ENCODE measurements at regions not wholly inside any gene's neighbourhood (a gene's known extent, or its start where the extent isn't known, plus 50 kb on each side); places are given as distances from the start of the nearest gene placed in this dataset.

- Histone ChIP-seq H3K4me2 (ENCODE audit: low read length) (no peak overlapping the region), H3K9me2 (replicated peaks; ENCODE audit: control insufficient read depth, low read length) (no peaks in the 10 kb centered on the region), H3F3A (ENCODE audit: control insufficient read depth, insufficient read depth) (no peaks in the 10 kb centered on the region), H3K9me3 (ENCODE audit: control insufficient read depth, insufficient read depth, low read length) (no peaks in the 10 kb centered on the region), H3K4me3 (ENCODE audit: low read length) (no peak overlapping the region), H4K20me1 (ENCODE audit: control insufficient read depth, insufficient read depth, low read depth, low read length) (no peaks in the 10 kb centered on the region), H3K4me1 (ENCODE audit: control insufficient read depth, low read length) (no peaks in the 10 kb centered on the region), H3K27me3 (ENCODE audit: control insufficient read depth, low read length) (no peaks in the 10 kb centered on the region), H3K36me3 (ENCODE audit: control insufficient read depth, low read length) (no peaks in the 10 kb centered on the region), H3K27ac (ENCODE audit: low read depth, low read length) (no peak overlapping the region), H3K79me2 (ENCODE audit: control insufficient read depth, low read length) (no peaks in the 10 kb centered on the region)
- TF ChIP-seq CTCF (IDR thresholded peaks at IDR 0.05; ENCODE audit: low read depth, low read length, poor library complexity, severe bottlenecking) (no peak), EZH2phosphoT487 (IDR thresholded peaks at IDR 0.05; ENCODE audit: borderline replicate concordance, low read length) (no peak)
Observed at GRCh38 chr13:85501616-85502015, 297.6 kb downstream of the SLITRK6 start.

GRCh38 chr13:85500696-85501256 is 298.4 kb downstream of the SLITRK6 start:
- no peak overlapping the region for H3K4me3 ChIP-seq (ENCODE audit: low read length)
- no peaks in the 10 kb centered on the region for H3K79me2 ChIP-seq (ENCODE audit: control insufficient read depth, low read length)
- H3K4me2 ChIP-seq (ENCODE audit: low read length) = no peak overlapping the region
- no peaks in the 10 kb centered on the region for H3F3A ChIP-seq (ENCODE audit: control insufficient read depth, insufficient read depth)
- H3K9me2 ChIP-seq (replicated peaks; ENCODE audit: control insufficient read depth, low read length) = no peaks in the 10 kb centered on the region
- H4K20me1 ChIP-seq (ENCODE audit: control insufficient read depth, insufficient read depth, low read depth, low read length) = no peaks in the 10 kb centered on the region
- no peak overlapping the region for H3K27ac ChIP-seq (ENCODE audit: low read depth, low read length)
- no peaks in the 10 kb centered on the region for H3K36me3 ChIP-seq (ENCODE audit: control insufficient read depth, low read length)
- no peaks in the 10 kb centered on the region for H3K9me3 ChIP-seq (ENCODE audit: control insufficient read depth, insufficient read depth, low read length)
- no peak for TF ChIP-seq CTCF (IDR thresholded peaks at IDR 0.05; ENCODE audit: low read depth, low read length, poor library complexity, severe bottlenecking)
- no peak for TF ChIP-seq EZH2phosphoT487 (IDR thresholded peaks at IDR 0.05; ENCODE audit: borderline replicate concordance, low read length)
- no peaks in the 10 kb centered on the region for H3K27me3 ChIP-seq (ENCODE audit: control insufficient read depth, low read length)
- no peaks in the 10 kb centered on the region for H3K4me1 ChIP-seq (ENCODE audit: control insufficient read depth, low read length)

GRCh38 chr13:85498774-85499173 is 300.4 kb downstream of the SLITRK6 start:
- Histone ChIP-seq H3K4me1 (ENCODE audit: control insufficient read depth, low read length) (no peaks in the 10 kb centered on the region), H3F3A (ENCODE audit: control insufficient read depth, insufficient read depth) (no peaks in the 10 kb centered on the region), H3K36me3 (ENCODE audit: control insufficient read depth, low read length) (no peaks in the 10 kb centered on the region), H3K79me2 (ENCODE audit: control insufficient read depth, low read length) (no peaks in the 10 kb centered on the region), H3K9me2 (replicated peaks; ENCODE audit: control insufficient read depth, low read length) (no peaks in the 10 kb centered on the region), H4K20me1 (ENCODE audit: control insufficient read depth, insufficient read depth, low read depth, low read length) (no peaks in the 10 kb centered on the region), H3K4me3 (ENCODE audit: low read length) (no peak overlapping the region), H3K27me3 (ENCODE audit: control insufficient read depth, low read length) (no peaks in the 10 kb centered on the region), H3K4me2 (ENCODE audit: low read length) (no peak overlapping the region), H3K9me3 (ENCODE audit: control insufficient read depth, insufficient read depth, low read length) (no peaks in the 10 kb centered on the region), H3K27ac (ENCODE audit: low read depth, low read length) (no peak overlapping the region)
- no peak for TF ChIP-seq CTCF (IDR thresholded peaks at IDR 0.05; ENCODE audit: low read depth, low read length, poor library complexity, severe bottlenecking)
- TF ChIP-seq EZH2phosphoT487 (IDR thresholded peaks at IDR 0.05; ENCODE audit: borderline replicate concordance, low read length) = no peak

Measured in DOHH2 (cell line).